IMR-90 (cell line): ENCODE measurements at regions not wholly inside any gene's neighbourhood (a gene's known extent, or its start where the extent isn't known, plus 50 kb on each side); places are given as distances from the start of the nearest gene placed in this dataset.

Experiments used
- ATAC-seq: fragments of 200-7000 bp; cut with Tn5 transposase; 2 replicates; pipeline ENCODE4 v1.9.1; 2020; ENCODE audit warnings: low read depth, mild to moderate bottlenecking, moderate library complexity
- BruUV-seq: library from RNA; stranded (reverse); fragments of 400-500 nt; replicated peaks from 2 replicates; lab custom pipeline; 2021; lab: Mats Ljungman, UMichigan
- CTCF ChIA-PET: fragments of 300-600 bp; formaldehyde crosslinking; extraction: SDS; loops from one replicate; lab custom pipeline; 2021; ENCODE audit warnings: antibody characterized with exemption; lab: Yijun Ruan, JAX
- POLR2A ChIA-PET: fragments of 300-600 bp; sonication (Branson Sonifier 250); formaldehyde crosslinking; loops from one replicate; lab custom pipeline; 2022; ENCODE audit warnings: antibody characterized with exemption; ENCODE audit not compliant: unreplicated experiment; lab: Charles Lee
- DNase-seq: peaks from one replicate; pipeline ENCODE4 v3.0.0; 2013
- H2AFZ ChIP-seq: replicated peaks from 2 replicates; pipeline ENCODE3; 2013; ENCODE audit warnings: low read length, mild to moderate bottlenecking; ENCODE audit not compliant: poor library complexity
- H2AK5ac ChIP-seq: 2 replicates; pipeline ENCODE4 v1.6.1; 2013; ENCODE audit warnings: low read depth, low read length, inconsistent platforms
- H2AK9ac ChIP-seq: replicated peaks from 2 replicates; pipeline ENCODE3; 2013; ENCODE audit warnings: mild to moderate bottlenecking, low read depth, low read length, moderate library complexity; ENCODE audit not compliant: poor library complexity
- H2BK120ac ChIP-seq: 2 replicates; pipeline ENCODE4 v1.6.1; 2013; ENCODE audit warnings: low read depth, low read length, inconsistent platforms
- H2BK15ac ChIP-seq: 3 replicates; pipeline ENCODE4 v1.6.1; 2013; ENCODE audit warnings: low read depth, low read length, inconsistent platforms
- H2BK20ac ChIP-seq: 2 replicates; pipeline ENCODE4 v1.6.1; 2013; ENCODE audit warnings: low read depth, mild to moderate bottlenecking, inconsistent platforms, low read length, moderate library complexity
- H2BK5ac ChIP-seq: 2 replicates; pipeline ENCODE4 v1.6.1; 2013; ENCODE audit warnings: mild to moderate bottlenecking, low read depth, low read length, inconsistent platforms; ENCODE audit not compliant: poor library complexity, severe bottlenecking
- H3K14ac ChIP-seq: replicated peaks from 2 replicates; pipeline ENCODE4 v1.6.1; 2013; ENCODE audit warnings: low read depth, low read length, inconsistent platforms
- H3K18ac ChIP-seq: 2 replicates; pipeline ENCODE4 v1.6.1; 2013; ENCODE audit warnings: low read depth, low read length, control low read depth
- H3K23ac ChIP-seq: 2 replicates; pipeline ENCODE4 v1.6.1; 2013; ENCODE audit warnings: low read depth, low read length, inconsistent platforms
- H3K27ac ChIP-seq: 2 replicates; pipeline ENCODE4 v1.5.1; 2013; ENCODE audit warnings: mild to moderate bottlenecking, control low read depth, low read length; ENCODE audit not compliant: insufficient read depth
- H3K27me3 ChIP-seq: 2 replicates; pipeline ENCODE4 v1.6.1; 2013; ENCODE audit warnings: low read length; ENCODE audit not compliant: control insufficient read depth, insufficient read depth
- H3K36me3 ChIP-seq: 2 replicates; pipeline ENCODE4 v1.6.1; 2013; ENCODE audit warnings: low read length, mixed read lengths; ENCODE audit not compliant: control insufficient read depth, insufficient read depth
- H3K4ac ChIP-seq: 2 replicates; pipeline ENCODE4 v1.6.1; 2013; ENCODE audit warnings: low read depth, low read length, inconsistent platforms
- H3K4me1 ChIP-seq: 2 replicates; pipeline ENCODE4 v1.6.1; 2013; ENCODE audit warnings: low read length, mixed read lengths; ENCODE audit not compliant: control insufficient read depth, insufficient read depth
- H3K4me2 ChIP-seq: 2 replicates; pipeline ENCODE4 v1.6.1; 2013; ENCODE audit warnings: low read depth, mild to moderate bottlenecking, control low read depth, low read length, moderate library complexity
- H3K4me3 ChIP-seq: 2 replicates; pipeline ENCODE4 v1.5.1; 2013; ENCODE audit warnings: low read depth, mild to moderate bottlenecking, control low read depth, low read length, moderate library complexity; ENCODE audit not compliant: insufficient read depth
- H3K56ac ChIP-seq: 2 replicates; pipeline ENCODE4 v1.6.1; 2013; ENCODE audit warnings: low read length, inconsistent platforms; ENCODE audit not compliant: insufficient read depth; ENCODE audit errors: extremely low read depth
- H3K79me1 ChIP-seq, 2 experiments: 2 replicates each; pipeline ENCODE4 v1.6.1; 2013; ENCODE audit warnings: low read length in 2 of 2, inconsistent platforms in 1 of 2, low read depth in 1 of 2
- H3K9ac ChIP-seq: 2 replicates; pipeline ENCODE4 v1.6.1; 2013; ENCODE audit warnings: low read depth, low read length, control low read depth
- H3K9me1 ChIP-seq: 2 replicates; pipeline ENCODE4 v1.6.1; 2013; ENCODE audit warnings: low read length, inconsistent platforms; ENCODE audit not compliant: insufficient read depth
- H3K9me3 ChIP-seq: 2 replicates; pipeline ENCODE4 v1.6.1; 2013; ENCODE audit warnings: low read length; ENCODE audit not compliant: control insufficient read depth, insufficient read depth
- H4K20me1 ChIP-seq: 2 replicates; pipeline ENCODE4 v1.6.1; 2013; ENCODE audit warnings: low read length, inconsistent platforms; ENCODE audit not compliant: insufficient read depth
- H4K5ac ChIP-seq: 2 replicates; pipeline ENCODE4 v1.6.1; 2013; ENCODE audit warnings: mild to moderate bottlenecking, low read depth, low read length, control low read depth
- H4K8ac ChIP-seq, 2 experiments: 2 replicates each; pipeline ENCODE4 v1.6.1; 2013; ENCODE audit warnings: low read depth in 2 of 2, low read length in 2 of 2, control low read depth in 1 of 2, inconsistent platforms in 1 of 2
- H4K91ac ChIP-seq: 2 replicates; pipeline ENCODE4 v1.6.1; 2013; ENCODE audit warnings: low read depth, low read length, inconsistent platforms; ENCODE audit not compliant: insufficient read depth
- BHLHE40 ChIP-seq: fragments of 150-350 bp; IDR thresholded peaks from 2 replicates; pipeline ENCODE4 v1.6.1; 2016; ENCODE audit warnings: mild to moderate bottlenecking, low read depth, low read length
- CEBPB ChIP-seq: IDR thresholded peaks from 2 replicates; pipeline ENCODE4 v1.6.1; 2012; ENCODE audit warnings: low read depth, low read length, improper control_type of control experiment
- CTCF ChIP-seq: conservative IDR thresholded peaks from 2 replicates; pipeline ENCODE4 v1.5.1; 2012; ENCODE audit warnings: mild to moderate bottlenecking, low read depth, low read length, improper control_type of control experiment
- ELK1 ChIP-seq: fragments of 150-350 bp; IDR thresholded peaks from 2 replicates; pipeline ENCODE4 v1.6.1; 2016; ENCODE audit warnings: low read depth, mild to moderate bottlenecking, low read length, moderate library complexity, borderline replicate concordance
- FOS ChIP-seq: fragments of 150-350 bp; IDR thresholded peaks from 2 replicates; pipeline ENCODE4 v1.6.1; 2016; ENCODE audit warnings: low read depth, low read length
- MAFK ChIP-seq: IDR thresholded peaks from 2 replicates; pipeline ENCODE4 v1.6.1; 2012; ENCODE audit warnings: low read depth, low read length, improper control_type of control experiment
- NFE2L2 ChIP-seq: fragments of 150-350 bp; IDR thresholded peaks from 2 replicates; pipeline ENCODE4 v1.6.1; 2016; ENCODE audit warnings: low read depth, mild to moderate bottlenecking, low read length
- POLR2A ChIP-seq: IDR thresholded peaks from 2 replicates; pipeline ENCODE4 v1.6.1; 2012; ENCODE audit warnings: mild to moderate bottlenecking, low read depth, low read length
- RAD21 ChIP-seq: IDR thresholded peaks from 2 replicates; pipeline ENCODE4 v1.6.1; 2012; ENCODE audit warnings: low read length, improper control_type of control experiment
- SMC3 ChIP-seq: fragments of 150-350 bp; IDR thresholded peaks from 2 replicates; pipeline ENCODE4 v1.6.1; 2016; ENCODE audit warnings: low read depth, mild to moderate bottlenecking, antibody characterized with exemption, low read length, moderate library complexity
- WGBS, 2 experiments: methylation state at CpG; one replicate each; pipeline versions ENCODE4 v1.1.5 to v1.1.7; 2013; ENCODE audit warnings: missing lambda C conversion rate in 2 of 2; ENCODE audit not compliant: insufficient read length in 1 of 2; ENCODE audit errors: extremely low coverage in 2 of 2; 5-methylcytosine and 5-hydroxymethylcytosine counted together
- dilution Hi-C: fragments of 300-500 bp; cut with HindIII; formaldehyde crosslinking; loops from one replicate; pipeline ENCODE4 v1.14.3; 2018; ENCODE audit warnings: low sequenced_read_pairs; ENCODE audit not compliant: unreplicated experiment
- in situ Hi-C: fragments of 300-500 bp; cut with MboI; formaldehyde crosslinking; loops from 3 replicates; pipeline ENCODE4 v1.14.3; 2019; ENCODE audit warnings: low sequenced_read_pairs, inconsistent platforms, mixed read lengths
- intact Hi-C: fragments of 100-400 bp; cut with micrococcal nuclease; formaldehyde crosslinking; loops from 2 replicates; pipeline ENCODE4 v1.10.0; 2022

GRCh38 chr6:86871681-86872080, 65.6 kb upstream of the HTR1E start:
- WGBS, 2 experiments, result no CpG with 5 or more reads among the region's 1 CpG
- Histone ChIP-seq H3K4ac (no peak overlapping the region), H4K91ac (no peak overlapping the region), H3K79me1 (no peaks in the 10 kb centered on the region), H2AK5ac (no peak overlapping the region), H2BK15ac (no peak overlapping the region), H3K56ac (no peak overlapping the region), H3K18ac (no peak overlapping the region), H3K4me1 (no peaks in the 10 kb centered on the region), H2AK9ac (no peak overlapping the region), H4K5ac (no peak overlapping the region), H3K14ac (no peak overlapping the region), H4K20me1 (no peaks in the 10 kb centered on the region), H3K27ac (no peak overlapping the region), H3K27me3 (no peaks in the 10 kb centered on the region), H3K9ac (no peak overlapping the region), H2BK120ac (no peak overlapping the region), H2BK5ac (no peak overlapping the region), H2AFZ (no peak overlapping the region), H3K9me1 (no peaks in the 10 kb centered on the region), H3K36me3 (no peaks in the 10 kb centered on the region), H3K9me3 (peaks cover 11% of the 10 kb centered on the region), H2BK20ac (no peak overlapping the region), H3K23ac (no peak overlapping the region), H4K8ac (no peak overlapping the region), H3K4me3 (no peak overlapping the region), H3K4me2 (no peak overlapping the region)
- ATAC-seq, result no peak
- intact Hi-C loops, result no loop called here
- POLR2A ChIA-PET, result no interaction called here
- dilution Hi-C loops, result no loop called here
- TF ChIP-seq MAFK (no peak), CTCF (no peak), NFE2L2 (no peak), POLR2A (no peak), BHLHE40 (no peak), FOS (no peak), SMC3 (no peak), CEBPB (no peak), ELK1 (no peak), RAD21 (no peak)
- in situ Hi-C loops, result loop anchor here (25.0 kb wide), 1 partner anchor 1109 kb away; no protein-coding TSS in a partner anchor
- no TSS peak for BruUV-seq
- no peak for DNase-seq
- CTCF ChIA-PET, result interaction anchor here (0.6 kb wide), 1 partner anchor 1772 kb away, joined by 3 read pairs; no protein-coding TSS in a partner anchor
